Panc1 (cell line): ENCODE measurements at regions not wholly inside any gene's neighbourhood (a gene's known extent, or its start where the extent isn't known, plus 50 kb on each side); places are given as distances from the start of the nearest gene placed in this dataset.

ENCODE experiments used
- ATAC-seq: fragments of 200-7000 bp; cut with Tn5 transposase; 2 replicates; pipeline ENCODE4 v1.9.1; 2020; ENCODE audit warnings: mild to moderate bottlenecking, moderate library complexity
- BruUV-seq: library from RNA; stranded (reverse); fragments of 400-500 nt; replicated peaks from 2 replicates; lab custom pipeline; 2021; lab: Mats Ljungman, UMichigan
- CTCF ChIA-PET: fragments of 300-600 bp; sonication (Branson Sonifier 250); formaldehyde crosslinking; loops from one replicate; lab custom pipeline; 2022; ENCODE audit warnings: antibody characterized with exemption; lab: Charles Lee
- POLR2A ChIA-PET: fragments of 300-600 bp; sonication (Branson Sonifier 250); formaldehyde crosslinking; loops from one replicate; lab custom pipeline; 2022; ENCODE audit warnings: antibody characterized with exemption; lab: Charles Lee
- DNase-seq: peaks from one replicate; pipeline ENCODE4 v3.0.0-alpha.2; 2010; ENCODE audit warnings: low read depth, low spot score
- H3K27ac ChIP-seq: 2 replicates; pipeline ENCODE4 v1.5.1; 2011; ENCODE audit warnings: mild to moderate bottlenecking, low read length, inconsistent platforms
- H3K27me3 ChIP-seq: fragments of 200-500 bp; sonication (Bioruptor generic); 2 replicates; pipeline ENCODE4 v1.6.0; 2014; ENCODE audit warnings: low read length, inconsistent platforms; ENCODE audit not compliant: control insufficient read depth, insufficient read depth
- H3K36me3 ChIP-seq: fragments of 200-500 bp; sonication (Bioruptor generic); 2 replicates; pipeline ENCODE4 v1.5.1; 2014; ENCODE audit warnings: inconsistent platforms, mild to moderate bottlenecking, low read length, moderate library complexity; ENCODE audit not compliant: control insufficient read depth, insufficient read depth
- H3K4me1 ChIP-seq: 2 replicates; pipeline ENCODE4 v1.5.1; 2011; ENCODE audit warnings: inconsistent platforms, mild to moderate bottlenecking, low read length, moderate library complexity; ENCODE audit not compliant: control insufficient read depth, insufficient read depth
- H3K4me3 ChIP-seq, 2 experiments: 2 replicates each; pipeline ENCODE4 v1.5.1; 2011 to 2012; ENCODE audit warnings: low read depth in 2 of 2, low read length in 2 of 2, mild to moderate bottlenecking in 2 of 2, inconsistent platforms in 1 of 2, moderate library complexity in 1 of 2
- H3K9me3 ChIP-seq: fragments of 200-500 bp; sonication (Bioruptor generic); 2 replicates; pipeline ENCODE4 v1.5.1; 2014; ENCODE audit warnings: low read depth, mild to moderate bottlenecking, inconsistent platforms, low read length, moderate library complexity; ENCODE audit not compliant: control insufficient read depth, insufficient read depth
- POLR2AphosphoS5 ChIP-seq: IDR thresholded peaks from 2 replicates; pipeline ENCODE4 v1.6.1; 2012; ENCODE audit warnings: mild to moderate bottlenecking, low read depth, low read length, moderate library complexity
- SIN3A ChIP-seq: IDR thresholded peaks from 2 replicates; pipeline ENCODE4 v1.6.1; 2012; ENCODE audit warnings: low read depth, mild to moderate bottlenecking, low read length, moderate library complexity, borderline replicate concordance; ENCODE audit not compliant: insufficient read depth
- TCF7L2 ChIP-seq: IDR thresholded peaks from 2 replicates; pipeline ENCODE4 v1.6.1; 2011; ENCODE audit warnings: mild to moderate bottlenecking, low read depth, low read length, inconsistent platforms
- in situ Hi-C: cut with HindIII; loops from 2 replicates; pipeline ENCODE4 v1.10.0; 2016; ENCODE audit warnings: low sequenced_read_pairs, low pct_unique_long_range_greater_than_20kb
- intact Hi-C: fragments of 100-400 bp; cut with micrococcal nuclease; formaldehyde crosslinking; loops from one replicate; pipeline ENCODE4 v1.10.0; 2022; ENCODE audit not compliant: unreplicated experiment
- TF ChIP-seq, protein P1 (sequence below), 2 experiments: IDR thresholded peaks; 2 replicates each; pipeline ENCODE4 v1.6.1; 2011 to 2012; ENCODE audit warnings: low read depth in 2 of 2, control low read depth in 1 of 2, low read length in 1 of 2, mild to moderate bottlenecking in 1 of 2, moderate library complexity in 1 of 2; ENCODE audit not compliant: insufficient read depth in 1 of 2
- TF ChIP-seq, protein P2 (sequence below): fragments of 450-650 bp; IDR thresholded peaks from 2 replicates; pipeline ENCODE4 v1.5.1; 2017; ENCODE audit warnings: mild to moderate bottlenecking

DNA sequence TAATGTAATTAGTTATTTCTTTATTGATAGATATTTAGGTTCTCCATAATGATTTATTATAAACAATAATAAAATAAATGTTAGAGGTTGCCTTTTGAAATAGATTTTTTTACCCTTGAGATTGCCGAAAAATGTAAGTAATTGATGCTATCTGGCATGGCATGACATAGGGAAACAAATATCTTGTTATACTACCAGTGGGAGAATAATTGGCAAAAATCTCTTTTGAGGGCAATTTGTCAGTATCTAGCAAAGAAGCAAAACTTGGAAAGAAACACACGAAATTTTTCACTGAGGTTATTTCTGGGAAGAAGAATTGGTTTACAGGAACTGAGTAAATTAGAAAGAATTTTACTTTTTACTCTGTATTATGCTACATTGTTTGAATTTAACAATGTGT, 547.2 kb upstream of the SETBP1 start:
- no peaks in the 10 kb centered on the region for H3K4me1 ChIP-seq
- in situ Hi-C loops (no loop called here), intact Hi-C loops (no loop called here)
- ATAC-seq (no peak), DNase-seq (no peak)
- no peak overlapping the region for H3K4me3 ChIP-seq
- no peaks in the 10 kb centered on the region for H3K27me3 ChIP-seq
- no peaks in the 10 kb centered on the region for H3K36me3 ChIP-seq
- BruUV-seq: no TSS peak
- H3K27ac ChIP-seq: no peak overlapping the region
- no peaks in the 10 kb centered on the region for H3K9me3 ChIP-seq
- ChIA-PET CTCF (no interaction called here), POLR2A (no interaction called here)
- TF ChIP-seq TCF7L2: no peak
- TF ChIP-seq, protein P1, sequence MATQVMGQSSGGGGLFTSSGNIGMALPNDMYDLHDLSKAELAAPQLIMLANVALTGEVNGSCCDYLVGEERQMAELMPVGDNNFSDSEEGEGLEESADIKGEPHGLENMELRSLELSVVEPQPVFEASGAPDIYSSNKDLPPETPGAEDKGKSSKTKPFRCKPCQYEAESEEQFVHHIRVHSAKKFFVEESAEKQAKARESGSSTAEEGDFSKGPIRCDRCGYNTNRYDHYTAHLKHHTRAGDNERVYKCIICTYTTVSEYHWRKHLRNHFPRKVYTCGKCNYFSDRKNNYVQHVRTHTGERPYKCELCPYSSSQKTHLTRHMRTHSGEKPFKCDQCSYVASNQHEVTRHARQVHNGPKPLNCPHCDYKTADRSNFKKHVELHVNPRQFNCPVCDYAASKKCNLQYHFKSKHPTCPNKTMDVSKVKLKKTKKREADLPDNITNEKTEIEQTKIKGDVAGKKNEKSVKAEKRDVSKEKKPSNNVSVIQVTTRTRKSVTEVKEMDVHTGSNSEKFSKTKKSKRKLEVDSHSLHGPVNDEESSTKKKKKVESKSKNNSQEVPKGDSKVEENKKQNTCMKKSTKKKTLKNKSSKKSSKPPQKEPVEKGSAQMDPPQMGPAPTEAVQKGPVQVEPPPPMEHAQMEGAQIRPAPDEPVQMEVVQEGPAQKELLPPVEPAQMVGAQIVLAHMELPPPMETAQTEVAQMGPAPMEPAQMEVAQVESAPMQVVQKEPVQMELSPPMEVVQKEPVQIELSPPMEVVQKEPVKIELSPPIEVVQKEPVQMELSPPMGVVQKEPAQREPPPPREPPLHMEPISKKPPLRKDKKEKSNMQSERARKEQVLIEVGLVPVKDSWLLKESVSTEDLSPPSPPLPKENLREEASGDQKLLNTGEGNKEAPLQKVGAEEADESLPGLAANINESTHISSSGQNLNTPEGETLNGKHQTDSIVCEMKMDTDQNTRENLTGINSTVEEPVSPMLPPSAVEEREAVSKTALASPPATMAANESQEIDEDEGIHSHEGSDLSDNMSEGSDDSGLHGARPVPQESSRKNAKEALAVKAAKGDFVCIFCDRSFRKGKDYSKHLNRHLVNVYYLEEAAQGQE (IDR thresholded peaks at IDR 0.05; ENCODE audit: insufficient read depth in 1 of 2, low read depth in 2 of 2, low read length in 1 of 2): no peak
- TF ChIP-seq SIN3A: no peak
- no peak for TF ChIP-seq POLR2AphosphoS5
- TF ChIP-seq, protein P2, sequence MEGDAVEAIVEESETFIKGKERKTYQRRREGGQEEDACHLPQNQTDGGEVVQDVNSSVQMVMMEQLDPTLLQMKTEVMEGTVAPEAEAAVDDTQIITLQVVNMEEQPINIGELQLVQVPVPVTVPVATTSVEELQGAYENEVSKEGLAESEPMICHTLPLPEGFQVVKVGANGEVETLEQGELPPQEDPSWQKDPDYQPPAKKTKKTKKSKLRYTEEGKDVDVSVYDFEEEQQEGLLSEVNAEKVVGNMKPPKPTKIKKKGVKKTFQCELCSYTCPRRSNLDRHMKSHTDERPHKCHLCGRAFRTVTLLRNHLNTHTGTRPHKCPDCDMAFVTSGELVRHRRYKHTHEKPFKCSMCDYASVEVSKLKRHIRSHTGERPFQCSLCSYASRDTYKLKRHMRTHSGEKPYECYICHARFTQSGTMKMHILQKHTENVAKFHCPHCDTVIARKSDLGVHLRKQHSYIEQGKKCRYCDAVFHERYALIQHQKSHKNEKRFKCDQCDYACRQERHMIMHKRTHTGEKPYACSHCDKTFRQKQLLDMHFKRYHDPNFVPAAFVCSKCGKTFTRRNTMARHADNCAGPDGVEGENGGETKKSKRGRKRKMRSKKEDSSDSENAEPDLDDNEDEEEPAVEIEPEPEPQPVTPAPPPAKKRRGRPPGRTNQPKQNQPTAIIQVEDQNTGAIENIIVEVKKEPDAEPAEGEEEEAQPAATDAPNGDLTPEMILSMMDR: no peak

DNA sequence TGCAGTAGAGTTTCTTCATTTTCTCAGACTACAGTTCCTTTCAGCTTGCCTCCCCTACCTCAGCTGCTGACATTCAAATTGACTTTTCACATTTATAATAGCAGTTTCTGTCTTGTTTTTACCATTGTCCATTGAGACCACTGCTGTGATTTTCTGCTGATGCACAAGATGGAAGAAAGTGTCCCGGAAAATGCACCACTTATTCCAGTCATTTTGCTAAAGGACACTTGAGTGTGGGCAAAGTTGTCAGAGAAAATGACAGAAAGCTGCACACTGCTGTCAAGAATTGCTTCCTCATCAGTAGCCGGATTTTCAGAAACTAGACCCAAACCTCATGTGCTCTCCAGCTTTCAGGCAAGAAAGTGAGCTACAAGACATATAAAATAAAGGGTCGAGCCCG, 546.2 kb upstream of the SETBP1 start:
- Histone ChIP-seq H3K4me3 (no peak overlapping the region), H3K36me3 (no peaks in the 10 kb centered on the region), H3K4me1 (no peaks in the 10 kb centered on the region), H3K27me3 (no peaks in the 10 kb centered on the region), H3K27ac (no peak overlapping the region), H3K9me3 (no peaks in the 10 kb centered on the region)
- in situ Hi-C loops (no loop called here), intact Hi-C loops (no loop called here)
- ATAC-seq (no peak), DNase-seq (no peak)
- TF ChIP-seq, protein P2: no peak
- TF ChIP-seq, protein P1 (IDR thresholded peaks at IDR 0.05; ENCODE audit: insufficient read depth in 1 of 2, low read depth in 2 of 2, low read length in 1 of 2): no peak
- no peak for TF ChIP-seq POLR2AphosphoS5
- no peak for TF ChIP-seq SIN3A
- TF ChIP-seq TCF7L2: no peak
- CTCF ChIA-PET: no interaction called here
- POLR2A ChIA-PET: no interaction called here
- BruUV-seq: no TSS peak
